ENCODE measurements at regions not wholly inside any gene's neighbourhood (a gene's known extent, or its start where the extent isn't known, plus 50 kb on each side); places are given as distances from the start of the nearest gene placed in this dataset.

DNA sequence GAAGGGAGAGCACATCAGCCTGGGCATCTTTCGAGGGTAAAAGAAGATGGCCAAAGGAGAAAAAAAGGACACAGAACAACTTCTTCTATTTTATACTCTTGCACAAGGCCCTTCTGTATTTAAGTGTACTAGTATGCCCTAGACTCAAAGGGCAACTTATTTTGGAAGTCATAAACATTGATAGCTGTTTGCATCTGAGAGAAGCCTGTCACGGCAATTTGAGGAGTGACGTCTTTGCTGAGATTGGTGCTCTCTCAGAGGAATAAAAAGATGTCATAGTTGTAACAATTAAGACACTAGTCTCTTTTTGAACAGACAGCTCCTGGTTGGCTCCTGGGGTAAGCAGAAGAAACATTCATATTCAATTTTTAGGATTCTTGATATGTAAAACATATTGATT lies 260.4 kb upstream of the TTC14 start:
- TF ChIP-seq, protein P1, sequence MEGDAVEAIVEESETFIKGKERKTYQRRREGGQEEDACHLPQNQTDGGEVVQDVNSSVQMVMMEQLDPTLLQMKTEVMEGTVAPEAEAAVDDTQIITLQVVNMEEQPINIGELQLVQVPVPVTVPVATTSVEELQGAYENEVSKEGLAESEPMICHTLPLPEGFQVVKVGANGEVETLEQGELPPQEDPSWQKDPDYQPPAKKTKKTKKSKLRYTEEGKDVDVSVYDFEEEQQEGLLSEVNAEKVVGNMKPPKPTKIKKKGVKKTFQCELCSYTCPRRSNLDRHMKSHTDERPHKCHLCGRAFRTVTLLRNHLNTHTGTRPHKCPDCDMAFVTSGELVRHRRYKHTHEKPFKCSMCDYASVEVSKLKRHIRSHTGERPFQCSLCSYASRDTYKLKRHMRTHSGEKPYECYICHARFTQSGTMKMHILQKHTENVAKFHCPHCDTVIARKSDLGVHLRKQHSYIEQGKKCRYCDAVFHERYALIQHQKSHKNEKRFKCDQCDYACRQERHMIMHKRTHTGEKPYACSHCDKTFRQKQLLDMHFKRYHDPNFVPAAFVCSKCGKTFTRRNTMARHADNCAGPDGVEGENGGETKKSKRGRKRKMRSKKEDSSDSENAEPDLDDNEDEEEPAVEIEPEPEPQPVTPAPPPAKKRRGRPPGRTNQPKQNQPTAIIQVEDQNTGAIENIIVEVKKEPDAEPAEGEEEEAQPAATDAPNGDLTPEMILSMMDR (IDR thresholded peaks at IDR 0.05) = no peak
- TF ChIP-seq, protein P2, sequence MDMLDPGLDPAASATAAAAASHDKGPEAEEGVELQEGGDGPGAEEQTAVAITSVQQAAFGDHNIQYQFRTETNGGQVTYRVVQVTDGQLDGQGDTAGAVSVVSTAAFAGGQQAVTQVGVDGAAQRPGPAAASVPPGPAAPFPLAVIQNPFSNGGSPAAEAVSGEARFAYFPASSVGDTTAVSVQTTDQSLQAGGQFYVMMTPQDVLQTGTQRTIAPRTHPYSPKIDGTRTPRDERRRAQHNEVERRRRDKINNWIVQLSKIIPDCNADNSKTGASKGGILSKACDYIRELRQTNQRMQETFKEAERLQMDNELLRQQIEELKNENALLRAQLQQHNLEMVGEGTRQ (CRISPR knock-in tag; IDR thresholded peaks at IDR 0.05) = no peak

All from WTC11 (cell line).